Stimulated activated naive B cell treated with anti-CD40 and anti-IgM and Interleukin-4, amounts not matched to agents 10 μg/mL and 1 μg/mL and 100 μg/mL, for 72 hours (primary cell): ENCODE measurements at regions not wholly inside any gene's neighbourhood (a gene's known extent, or its start where the extent isn't known, plus 50 kb on each side); places are given as distances from the start of the nearest gene placed in this dataset.

Experiments used
- ATAC-seq, 2 donors: fragments of 150-1000 bp; cut with Tn5 transposase; replicated peaks; 2 replicates each; pipeline ENCODE4 v1.10.0; 2021; ENCODE audit warnings: moderate library complexity in 1 of 2
- DNase-seq: peaks from one replicate; pipeline ENCODE4 v3.0.0; 2021
- H3K27ac Mint-ChIP-seq: one replicate; pipeline ENCODE4 v1.8.0; 2022; ENCODE audit warnings: mild to moderate bottlenecking, mixed read lengths
- H3K27me3 Mint-ChIP-seq, 2 donors: one replicate each; pipeline ENCODE4 v1.8.0; 2022; ENCODE audit warnings: mixed read lengths in 2 of 2
- H3K36me3 Mint-ChIP-seq, 2 donors: one replicate each; pipeline ENCODE4 v1.8.0; 2022; ENCODE audit warnings: mixed read lengths in 2 of 2, mild to moderate bottlenecking in 1 of 2
- H3K4me1 Mint-ChIP-seq, 2 donors: one replicate each; pipeline ENCODE4 v1.8.0; 2022; ENCODE audit warnings: mixed read lengths in 2 of 2, mild to moderate bottlenecking in 1 of 2
- H3K4me3 Mint-ChIP-seq, 2 donors: one replicate each; pipeline ENCODE4 v1.8.0; 2022; ENCODE audit warnings: mild to moderate bottlenecking in 2 of 2, mixed read lengths in 2 of 2, moderate library complexity in 1 of 2
- H3K9me3 Mint-ChIP-seq, 2 donors: one replicate each; pipeline ENCODE4 v1.8.0; 2022; ENCODE audit warnings: mixed read lengths in 2 of 2, mild to moderate bottlenecking in 1 of 2

GRCh38 chr7:46029111-46029704 is 108.1 kb upstream of the IGFBP3 start:
- H3K27me3 Mint-ChIP-seq, result peaks cover 0 to 6% of the 10 kb centered on the region in 2 donors
- ATAC-seq (no peak), DNase-seq (no peak)
- H3K27ac Mint-ChIP-seq, result no peak overlapping the region
- H3K4me1 Mint-ChIP-seq, result no peaks in the 10 kb centered on the region
- no peak overlapping the region for H3K4me3 Mint-ChIP-seq
- H3K36me3 Mint-ChIP-seq, result no peaks in the 10 kb centered on the region
- H3K9me3 Mint-ChIP-seq, result peaks cover 7 to 8% of the 10 kb centered on the region in 2 donors

- Mint-ChIP-seq H3K4me1 (no peaks in the 10 kb centered on the region), H3K27me3 (peaks cover 0 to 6% of the 10 kb centered on the region in 2 donors), H3K36me3 (no peaks in the 10 kb centered on the region), H3K4me3 (no peak overlapping the region), H3K27ac (no peak overlapping the region), H3K9me3 (peaks cover 7 to 8% of the 10 kb centered on the region in 2 donors)
- no peak for DNase-seq
- no peak for ATAC-seq
Measured at GRCh38 chr7:46028246-46028645, 107.2 kb upstream of the IGFBP3 start.

- Mint-ChIP-seq H3K4me1 (no peaks in the 10 kb centered on the region), H3K36me3 (no peaks in the 10 kb centered on the region), H3K4me3 (no peak overlapping the region)
Measured at GRCh38 chr7:46026741-46027140, 105.7 kb upstream of the IGFBP3 start.

GRCh38 chr7:46024263-46024916 is 103.3 kb upstream of the IGFBP3 start:
- peaks cover 5 to 8% of the 10 kb centered on the region in 2 donors for H3K9me3 Mint-ChIP-seq
- H3K36me3 Mint-ChIP-seq, result no peaks in the 10 kb centered on the region
- no peak for DNase-seq
- H3K4me3 Mint-ChIP-seq, result no peak overlapping the region
- no peaks in the 10 kb centered on the region for H3K4me1 Mint-ChIP-seq
- no peak for ATAC-seq
- no peak overlapping the region for H3K27ac Mint-ChIP-seq
- H3K27me3 Mint-ChIP-seq, result peaks cover 0 to 6% of the 10 kb centered on the region in 2 donors

More at GRCh38 chr7:46026741-46027140, 105.7 kb upstream of the IGFBP3 start:
- DNase-seq (no peak), ATAC-seq (no peak)
- Mint-ChIP-seq H3K27ac (no peak overlapping the region), H3K27me3 (peaks cover 0 to 6% of the 10 kb centered on the region in 2 donors), H3K9me3 (peaks cover 7 to 8% of the 10 kb centered on the region in 2 donors)

- H3K27me3 Mint-ChIP-seq, result peaks cover 0 to 6% of the 10 kb centered on the region in 2 donors
- DNase-seq, result no peak
- H3K4me1 Mint-ChIP-seq, result no peaks in the 10 kb centered on the region
- no peak overlapping the region for H3K4me3 Mint-ChIP-seq
- no peak for ATAC-seq
- no peaks in the 10 kb centered on the region for H3K36me3 Mint-ChIP-seq
- H3K27ac Mint-ChIP-seq, result no peak overlapping the region
- peaks cover 7 to 8% of the 10 kb centered on the region in 2 donors for H3K9me3 Mint-ChIP-seq
Measured at GRCh38 chr7:46022397-46022796, 101.3 kb upstream of the IGFBP3 start.

GRCh38 chr7:46015107-46015868 is 94.2 kb upstream of the IGFBP3 start:
- H3K4me3 Mint-ChIP-seq, result no peak overlapping the region
- peaks cover 5 to 8% of the 10 kb centered on the region in 2 donors for H3K27me3 Mint-ChIP-seq
- peaks cover 7 to 13% of the 10 kb centered on the region in 2 donors for H3K9me3 Mint-ChIP-seq
- H3K36me3 Mint-ChIP-seq, result no peaks in the 10 kb centered on the region
- ATAC-seq (no peak), DNase-seq (no peak)
- no peak overlapping the region for H3K27ac Mint-ChIP-seq
- H3K4me1 Mint-ChIP-seq, result no peaks in the 10 kb centered on the region

- ATAC-seq (no peak), DNase-seq (no peak)
- no peak overlapping the region for H3K27ac Mint-ChIP-seq
- H3K4me3 Mint-ChIP-seq, result no peak overlapping the region
- H3K4me1 Mint-ChIP-seq, result no peaks in the 10 kb centered on the region
- peaks cover 5 to 8% of the 10 kb centered on the region in 2 donors for H3K27me3 Mint-ChIP-seq
- H3K36me3 Mint-ChIP-seq, result no peaks in the 10 kb centered on the region
- H3K9me3 Mint-ChIP-seq, result peaks cover 0 to 3% of the 10 kb centered on the region in 2 donors
Measured at GRCh38 chr7:46011501-46011900, 90.4 kb upstream of the IGFBP3 start.

- H3K4me1 Mint-ChIP-seq, result no peaks in the 10 kb centered on the region
- ATAC-seq (no peak), DNase-seq (no peak)
- H3K4me3 Mint-ChIP-seq, result no peak overlapping the region
- H3K9me3 Mint-ChIP-seq, result no peaks in the 10 kb centered on the region
- peaks cover 5 to 8% of the 10 kb centered on the region in 2 donors for H3K27me3 Mint-ChIP-seq
- H3K27ac Mint-ChIP-seq, result no peak overlapping the region
- no peaks in the 10 kb centered on the region for H3K36me3 Mint-ChIP-seq
Measured at GRCh38 chr7:46011059-46011458, 90.0 kb upstream of the IGFBP3 start.

GRCh38 chr7:46009211-46009610 is 88.1 kb upstream of the IGFBP3 start:
- H3K27me3 Mint-ChIP-seq, result peaks cover 5 to 8% of the 10 kb centered on the region in 2 donors

GRCh38 chr7:46007990-46008643 is 87.0 kb upstream of the IGFBP3 start:
- H3K9me3 Mint-ChIP-seq, result peaks cover 5 to 6% of the 10 kb centered on the region in 2 donors
- H3K4me1 Mint-ChIP-seq, result peaks cover 0 to 5% of the 10 kb centered on the region in 2 donors

More at GRCh38 chr7:46009211-46009610, 88.1 kb upstream of the IGFBP3 start:
- ATAC-seq (no peak), DNase-seq (no peak)
- Mint-ChIP-seq H3K36me3 (no peaks in the 10 kb centered on the region), H3K9me3 (peaks cover 0 to 2% of the 10 kb centered on the region in 2 donors), H3K4me3 (no peak overlapping the region), H3K4me1 (peaks cover 0 to 4% of the 10 kb centered on the region in 2 donors), H3K27ac (no peak overlapping the region)

GRCh38 chr7:46007194-46007593 is 86.1 kb upstream of the IGFBP3 start:
- H3K36me3 Mint-ChIP-seq, result no peaks in the 10 kb centered on the region
- H3K4me1 Mint-ChIP-seq, result peaks cover 0 to 5% of the 10 kb centered on the region in 2 donors
- H3K9me3 Mint-ChIP-seq, result peaks cover 7 to 8% of the 10 kb centered on the region in 2 donors
- no peak for ATAC-seq
- H3K27ac Mint-ChIP-seq, result no peak overlapping the region
- peaks cover 5 to 8% of the 10 kb centered on the region in 2 donors for H3K27me3 Mint-ChIP-seq
- no peak overlapping the region for H3K4me3 Mint-ChIP-seq
- no peak for DNase-seq

More at GRCh38 chr7:46007990-46008643, 87.0 kb upstream of the IGFBP3 start:
- H3K27me3 Mint-ChIP-seq, result peaks cover 5 to 8% of the 10 kb centered on the region in 2 donors
- no peak for ATAC-seq
- H3K4me3 Mint-ChIP-seq, result no peak overlapping the region
- no peaks in the 10 kb centered on the region for H3K36me3 Mint-ChIP-seq
- no peak for DNase-seq
- H3K27ac Mint-ChIP-seq, result no peak overlapping the region

GRCh38 chr7:46006723-46007122 is 85.7 kb upstream of the IGFBP3 start:
- Mint-ChIP-seq H3K36me3 (no peaks in the 10 kb centered on the region), H3K4me1 (peaks cover 0 to 5% of the 10 kb centered on the region in 2 donors), H3K27me3 (peaks cover 4 to 5% of the 10 kb centered on the region in 2 donors), H3K27ac (no peak overlapping the region), H3K9me3 (peaks cover 7 to 8% of the 10 kb centered on the region in 2 donors), H3K4me3 (no peak overlapping the region)
- DNase-seq (no peak), ATAC-seq (no peak)

- Mint-ChIP-seq H3K27ac (no peak overlapping the region), H3K4me3 (no peak overlapping the region)
Measured at GRCh38 chr7:46006212-46006611, 85.1 kb upstream of the IGFBP3 start.

GRCh38 chr7:46004965-46005364 is 83.9 kb upstream of the IGFBP3 start:
- H3K27me3 Mint-ChIP-seq, result no peaks in the 10 kb centered on the region
- H3K27ac Mint-ChIP-seq, result no peak overlapping the region
- DNase-seq (no peak), ATAC-seq (no peak)
- H3K4me3 Mint-ChIP-seq, result no peak overlapping the region
- peaks cover 0 to 5% of the 10 kb centered on the region in 2 donors for H3K4me1 Mint-ChIP-seq
- no peaks in the 10 kb centered on the region for H3K36me3 Mint-ChIP-seq
- H3K9me3 Mint-ChIP-seq, result peaks cover 7 to 8% of the 10 kb centered on the region in 2 donors

More at GRCh38 chr7:46006212-46006611, 85.1 kb upstream of the IGFBP3 start:
- DNase-seq (no peak), ATAC-seq (no peak)
- H3K27me3 Mint-ChIP-seq, result peaks cover 0 to under 1% of the 10 kb centered on the region in 2 donors
- H3K4me1 Mint-ChIP-seq, result peaks cover 0 to 5% of the 10 kb centered on the region in 2 donors
- H3K9me3 Mint-ChIP-seq, result peaks cover 7 to 8% of the 10 kb centered on the region in 2 donors
- H3K36me3 Mint-ChIP-seq, result no peaks in the 10 kb centered on the region
